CD14-positive monocyte (primary cell): ENCODE measurements at regions not wholly inside any gene's neighbourhood (a gene's known extent, or its start where the extent isn't known, plus 50 kb on each side); places are given as distances from the start of the nearest gene placed in this dataset.

Experiments used
- DNase-seq, 3 donors: peaks; one replicate each; pipeline ENCODE4 v3.0.0-alpha.2; 2011 to 2022
- H2AFZ ChIP-seq: 2 replicates; pipeline ENCODE4 v1.6.0; 2012; ENCODE audit warnings: mild to moderate bottlenecking, low read depth, low read length, inconsistent platforms; ENCODE audit not compliant: insufficient read depth, poor library complexity, severe bottlenecking
- H3K27ac ChIP-seq, 2 donors: 1 replicate in 1 of 2; 2 replicates in 1 of 2; pipeline ENCODE4 v1.5.1; 2012 to 2013; ENCODE audit warnings: low read length in 2 of 2, control low read depth in 1 of 2, inconsistent platforms in 1 of 2, low read depth in 1 of 2, mild to moderate bottlenecking in 1 of 2
- H3K27me3 ChIP-seq, 2 donors: one replicate each; pipeline versions ENCODE4 v1.6.0 to v1.6.1; 2011 to 2013; ENCODE audit warnings: low read length in 2 of 2; ENCODE audit not compliant: control insufficient read depth in 2 of 2, insufficient read depth in 2 of 2
- H3K36me3 ChIP-seq, 2 donors: replicated peaks in 1 of 2; 1 replicate in 1 of 2; 2 replicates in 1 of 2; pipeline versions ENCODE4 v1.5.1 to v1.6.1; 2012 to 2013; ENCODE audit warnings: low read length in 2 of 2, control low read depth in 1 of 2, inconsistent platforms in 1 of 2, mild to moderate bottlenecking in 1 of 2; ENCODE audit not compliant: insufficient read depth in 2 of 2, control insufficient read depth in 1 of 2
- H3K4me1 ChIP-seq, 2 donors: 1 replicate in 1 of 2; 2 replicates in 1 of 2; pipeline versions ENCODE4 v1.5.1 to v1.6.1; 2012 to 2013; ENCODE audit warnings: low read length in 2 of 2, control low read depth in 1 of 2, inconsistent platforms in 1 of 2, mild to moderate bottlenecking in 1 of 2, moderate library complexity in 1 of 2; ENCODE audit not compliant: insufficient read depth in 2 of 2, control insufficient read depth in 1 of 2
- H3K4me2 ChIP-seq: replicated peaks from 2 replicates; pipeline ENCODE3; 2012; ENCODE audit warnings: low read length, moderate library complexity, mild to moderate bottlenecking; ENCODE audit not compliant: poor library complexity, severe bottlenecking; ENCODE audit errors: extremely low read depth
- H3K4me3 ChIP-seq, 3 experiments: fragments of 200-600 bp in 1 of 3; sonication (generic) in 1 of 3; replicated peaks in 1 of 3; 1 replicate in 2 of 3; 2 replicates in 1 of 3; pipeline ENCODE4 v1.5.1; 2011 to 2013; ENCODE audit warnings: low read length in 3 of 3, mild to moderate bottlenecking in 3 of 3, control low read depth in 2 of 3, low read depth in 2 of 3, inconsistent platforms in 1 of 3, moderate library complexity in 1 of 3
- H3K79me2 ChIP-seq: 2 replicates; pipeline ENCODE4 v1.6.0; 2012; ENCODE audit warnings: mild to moderate bottlenecking, control low read depth, inconsistent platforms, low read length, moderate library complexity; ENCODE audit not compliant: insufficient read depth
- H3K9ac ChIP-seq: 2 replicates; pipeline ENCODE4 v1.6.0; 2017; ENCODE audit warnings: low read length, mild to moderate bottlenecking; ENCODE audit not compliant: insufficient read depth, poor library complexity, severe bottlenecking
- H3K9me3 ChIP-seq, 2 donors: replicated peaks in 1 of 2; 1 replicate in 1 of 2; 2 replicates in 1 of 2; pipeline versions ENCODE4 v1.5.1 to v1.6.1; 2012 to 2013; ENCODE audit warnings: low read length in 2 of 2, control low read depth in 1 of 2; ENCODE audit not compliant: control insufficient read depth in 1 of 2, insufficient read depth in 1 of 2
- H4K20me1 ChIP-seq: 2 replicates; pipeline ENCODE4 v1.6.0; 2012; ENCODE audit warnings: mild to moderate bottlenecking, low read length, control low read depth, moderate library complexity; ENCODE audit not compliant: insufficient read depth
- H3K27ac Mint-ChIP-seq, 7 donors: one replicate each; pipeline ENCODE4 v1.8.0; 2020; ENCODE audit warnings: mild to moderate bottlenecking in 7 of 7, mixed read lengths in 7 of 7, moderate library complexity in 6 of 7, inconsistent platforms in 2 of 7
- H3K27me3 Mint-ChIP-seq, 3 donors: one replicate each; pipeline ENCODE4 v1.8.0; 2021 to 2022; ENCODE audit warnings: low read depth in 3 of 3, mild to moderate bottlenecking in 3 of 3, mixed read lengths in 3 of 3, moderate library complexity in 3 of 3, inconsistent platforms in 1 of 3
- H3K36me3 Mint-ChIP-seq, 2 donors: one replicate each; pipeline ENCODE4 v1.8.0; 2020; ENCODE audit warnings: mixed read lengths in 2 of 2, inconsistent platforms in 1 of 2, mild to moderate bottlenecking in 1 of 2
- H3K4me1 Mint-ChIP-seq: one replicate; pipeline ENCODE4 v1.8.0; 2020; ENCODE audit warnings: mild to moderate bottlenecking, mixed read lengths
- H3K4me3 Mint-ChIP-seq, 2 donors: one replicate each; pipeline ENCODE4 v1.8.0; 2020; ENCODE audit warnings: mild to moderate bottlenecking in 2 of 2, mixed read lengths in 2 of 2, moderate library complexity in 1 of 2
- H3K9me3 Mint-ChIP-seq, 7 donors: one replicate each; pipeline ENCODE4 v1.8.0; 2020 to 2022; ENCODE audit warnings: mixed read lengths in 7 of 7, mild to moderate bottlenecking in 6 of 7, moderate library complexity in 6 of 7, inconsistent platforms in 2 of 7
- WGBS: methylation state at CpG from one replicate; pipeline ENCODE4 v1.1.5; 2013; ENCODE audit warnings: missing lambda C conversion rate; ENCODE audit not compliant: insufficient coverage; 5-methylcytosine and 5-hydroxymethylcytosine counted together
- intact Hi-C, 2 donors: fragments of 100-400 bp; cut with micrococcal nuclease; formaldehyde crosslinking; loops; one replicate each; pipeline versions ENCODE4 v1.15.0 to v1.15.1; 2023
- TF ChIP-seq, protein P1 (sequence below): fragments of 200-600 bp; IDR thresholded peaks from one replicate; pipeline ENCODE4 v1.8.0; 2022; ENCODE audit warnings: antibody characterized with exemption, mild to moderate bottlenecking

- Mint-ChIP-seq H3K4me3 (no peak overlapping the region), H3K27me3 (peaks cover 0 to 5% (median 0%) of the 10 kb centered on the region in 3 donors), H3K9me3 (peaks cover 7 to 36% (median 21%) of the 10 kb centered on the region in 7 donors), H3K4me1 (no peaks in the 10 kb centered on the region), H3K36me3 (no peaks in the 10 kb centered on the region), H3K27ac (no peak overlapping the region)
- no peaks in the 10 kb centered on the region for H3K27me3 ChIP-seq
- no peak for DNase-seq
- 90% methylated on average over 5 of the region's 6 CpGs for WGBS
- intact Hi-C loops: no loop called here
- no peak overlapping the region for H2AFZ ChIP-seq
- no peaks in the 10 kb centered on the region for H4K20me1 ChIP-seq
- H3K9me3 ChIP-seq: peaks cover 14 to 17% of the 10 kb centered on the region in 2 donors
- H3K4me1 ChIP-seq: no peaks in the 10 kb centered on the region
- H3K79me2 ChIP-seq: no peaks in the 10 kb centered on the region
- no peak overlapping the region for H3K9ac ChIP-seq
- TF ChIP-seq, protein P1, sequence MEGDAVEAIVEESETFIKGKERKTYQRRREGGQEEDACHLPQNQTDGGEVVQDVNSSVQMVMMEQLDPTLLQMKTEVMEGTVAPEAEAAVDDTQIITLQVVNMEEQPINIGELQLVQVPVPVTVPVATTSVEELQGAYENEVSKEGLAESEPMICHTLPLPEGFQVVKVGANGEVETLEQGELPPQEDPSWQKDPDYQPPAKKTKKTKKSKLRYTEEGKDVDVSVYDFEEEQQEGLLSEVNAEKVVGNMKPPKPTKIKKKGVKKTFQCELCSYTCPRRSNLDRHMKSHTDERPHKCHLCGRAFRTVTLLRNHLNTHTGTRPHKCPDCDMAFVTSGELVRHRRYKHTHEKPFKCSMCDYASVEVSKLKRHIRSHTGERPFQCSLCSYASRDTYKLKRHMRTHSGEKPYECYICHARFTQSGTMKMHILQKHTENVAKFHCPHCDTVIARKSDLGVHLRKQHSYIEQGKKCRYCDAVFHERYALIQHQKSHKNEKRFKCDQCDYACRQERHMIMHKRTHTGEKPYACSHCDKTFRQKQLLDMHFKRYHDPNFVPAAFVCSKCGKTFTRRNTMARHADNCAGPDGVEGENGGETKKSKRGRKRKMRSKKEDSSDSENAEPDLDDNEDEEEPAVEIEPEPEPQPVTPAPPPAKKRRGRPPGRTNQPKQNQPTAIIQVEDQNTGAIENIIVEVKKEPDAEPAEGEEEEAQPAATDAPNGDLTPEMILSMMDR: no peak
- H3K27ac ChIP-seq: no peak overlapping the region
- no peak overlapping the region for H3K4me2 ChIP-seq
- no peaks in the 10 kb centered on the region for H3K36me3 ChIP-seq
- no peak overlapping the region for H3K4me3 ChIP-seq
Observed at GRCh38 chr2:16208241-16208797, 268.0 kb downstream of the MYCN start.

DNA sequence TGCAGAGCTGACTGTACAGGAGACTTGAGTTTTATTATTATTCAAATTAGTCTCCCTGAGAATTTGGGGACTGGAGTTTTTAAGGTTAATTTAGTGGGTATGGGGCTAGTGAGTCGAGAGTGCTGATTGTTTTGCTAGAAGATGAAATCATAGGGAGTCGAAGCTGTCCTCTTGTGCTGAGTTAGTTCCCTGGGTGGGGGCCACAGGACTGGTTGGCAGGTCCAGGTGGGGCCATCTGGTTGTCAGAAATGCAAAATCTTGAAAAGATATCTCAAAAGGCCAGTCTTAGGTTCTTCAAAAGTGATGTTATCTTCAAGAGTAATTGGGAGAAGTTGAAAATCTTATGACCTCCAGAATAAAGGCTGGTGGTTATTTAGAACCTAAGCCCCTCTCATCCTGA is 267.3 kb downstream of the MYCN start:
- TF ChIP-seq, protein P1: no peak
- no peak overlapping the region for H3K27ac Mint-ChIP-seq
- Histone ChIP-seq H3K9me3 (peaks cover 14 to 17% of the 10 kb centered on the region in 2 donors), H3K4me1 (no peaks in the 10 kb centered on the region), H3K79me2 (no peaks in the 10 kb centered on the region), H3K4me2 (no peak overlapping the region), H3K27ac (no peak overlapping the region), H4K20me1 (no peaks in the 10 kb centered on the region), H3K9ac (no peak overlapping the region), H3K27me3 (no peaks in the 10 kb centered on the region), H3K36me3 (no peaks in the 10 kb centered on the region), H3K4me3 (no peak overlapping the region), H2AFZ (no peak overlapping the region)
- H3K9me3 Mint-ChIP-seq: peaks cover 7 to 36% (median 21%) of the 10 kb centered on the region in 7 donors
- no peak overlapping the region for H3K4me3 Mint-ChIP-seq
- intact Hi-C loops: no loop called here
- H3K27me3 Mint-ChIP-seq: peaks cover 0 to 5% (median 0%) of the 10 kb centered on the region in 3 donors
- no peaks in the 10 kb centered on the region for H3K4me1 Mint-ChIP-seq
- 94% methylated on average over 2 of the region's 2 CpGs for WGBS
- H3K36me3 Mint-ChIP-seq: no peaks in the 10 kb centered on the region
- no peak for DNase-seq
